ENCODE measurements at regions not wholly inside any gene's neighbourhood (a gene's known extent, or its start where the extent isn't known, plus 50 kb on each side); places are given as distances from the start of the nearest gene placed in this dataset.

- Histone ChIP-seq H3T11ph (ENCODE audit: low read length) (no peak overlapping the region), H3K23ac (ENCODE audit: insufficient read length, low read depth, low read length) (no peak overlapping the region), H2AFZ (ENCODE audit: low read length) (no peak overlapping the region), H3K27me3 (ENCODE audit: insufficient read depth, low read length) (no peaks in the 10 kb centered on the region), H4K5ac (ENCODE audit: insufficient read length, low read depth, low read length) (no peak overlapping the region), H2BK120ac (ENCODE audit: low read depth, low read length, poor library complexity, severe bottlenecking) (no peak overlapping the region), H4K8ac (replicated peaks; ENCODE audit: insufficient read length, low read depth, low read length) (no peak overlapping the region), H2BK20ac (ENCODE audit: low read depth, low read length, poor library complexity, severe bottlenecking) (no peak overlapping the region), H2BK12ac (ENCODE audit: insufficient read length, low read depth, low read length) (no peak overlapping the region), H3K18ac (ENCODE audit: insufficient read length, low read depth, low read length) (no peak overlapping the region), H3K4ac (ENCODE audit: low read depth, low read length) (no peak overlapping the region), H3K4me2 (ENCODE audit: insufficient read depth, insufficient read length, low read length) (no peak overlapping the region), H4K91ac (ENCODE audit: insufficient read length, low read depth, low read length) (no peak overlapping the region), H3K27ac (ENCODE audit: insufficient read length, low read depth, low read length) (no peak overlapping the region), H3K79me2 (ENCODE audit: insufficient read depth, low read length) (no peaks in the 10 kb centered on the region), H3K9ac (ENCODE audit: extremely low read depth, insufficient read length, low read length) (no peak overlapping the region), H3K79me1 (ENCODE audit: insufficient read depth, low read depth, low read length, poor library complexity, severe bottlenecking) (no peaks in the 10 kb centered on the region), H3K14ac (ENCODE audit: insufficient read depth, low read length) (no peak overlapping the region), H3K23me2 (ENCODE audit: insufficient read length, low read depth, low read length, poor library complexity, severe bottlenecking) (no peaks in the 10 kb centered on the region), H4K20me1 (ENCODE audit: control insufficient read depth, insufficient read depth, insufficient read length) (no peaks in the 10 kb centered on the region), H2BK5ac (ENCODE audit: insufficient read length, low read length) (no peak overlapping the region), H3K4me1 (ENCODE audit: insufficient read depth, low read length) (no peaks in the 10 kb centered on the region), H2BK15ac (ENCODE audit: low read depth, low read length) (no peak overlapping the region), H2AK5ac (ENCODE audit: insufficient read length, low read length) (no peak overlapping the region), H3K56ac (ENCODE audit: insufficient read length, low read depth, low read length) (no peak overlapping the region), H3K9me3 (ENCODE audit: control insufficient read depth, low read depth, low read length) (no peaks in the 10 kb centered on the region)
- WGBS (ENCODE audit: extremely low coverage, insufficient read length, low lambda C conversion rate): no CpG with 5 or more reads among the region's 22 CpGs
- peaks cover 0 to 7% of the 10 kb centered on the region in 2 experiments; a peak in 1 of 4 replicates for H3K4me1 Mint-ChIP-seq
- no peak overlapping the region for H3K4me3 Mint-ChIP-seq
- TF ChIP-seq CTCF (conservative IDR thresholded peaks at IDR 0.05): no peak
- peaks cover 2% of the 10 kb centered on the region; the same call in 1 of the 2 replicates for H3K27me3 Mint-ChIP-seq (ENCODE audit: low read depth)
- DNase-seq: no peak
- 0 out of 7 replicates have a peak, but pooled peaks cover 0 to 2% (median 0%) of the 10 kb centered on the region in 3 experiments for H3K36me3 Mint-ChIP-seq (ENCODE audit: insufficient read depth in 1 of 3, low read depth in 3 of 3)
- peaks cover 4 to 5% of the 10 kb centered on the region in 2 experiments; a peak in 4 of 5 replicates for H3K9me3 Mint-ChIP-seq
- H3K27ac Mint-ChIP-seq: no peak overlapping the region
Observed at GRCh38 chr17:79508291-79508716, 102.5 kb downstream of the RBFOX3 start.

All from H9 (cell line).